ENCODE measurements at regions not wholly inside any gene's neighbourhood (a gene's known extent, or its start where the extent isn't known, plus 50 kb on each side); places are given as distances from the start of the nearest gene placed in this dataset.

GRCh38 chr18:29811519-29811918 is 1231.0 kb downstream of the DSC3 start:
- no peak for TF ChIP-seq EZH2 (IDR thresholded peaks at IDR 0.05; ENCODE audit: borderline replicate concordance)
- TF ChIP-seq, protein P1, sequence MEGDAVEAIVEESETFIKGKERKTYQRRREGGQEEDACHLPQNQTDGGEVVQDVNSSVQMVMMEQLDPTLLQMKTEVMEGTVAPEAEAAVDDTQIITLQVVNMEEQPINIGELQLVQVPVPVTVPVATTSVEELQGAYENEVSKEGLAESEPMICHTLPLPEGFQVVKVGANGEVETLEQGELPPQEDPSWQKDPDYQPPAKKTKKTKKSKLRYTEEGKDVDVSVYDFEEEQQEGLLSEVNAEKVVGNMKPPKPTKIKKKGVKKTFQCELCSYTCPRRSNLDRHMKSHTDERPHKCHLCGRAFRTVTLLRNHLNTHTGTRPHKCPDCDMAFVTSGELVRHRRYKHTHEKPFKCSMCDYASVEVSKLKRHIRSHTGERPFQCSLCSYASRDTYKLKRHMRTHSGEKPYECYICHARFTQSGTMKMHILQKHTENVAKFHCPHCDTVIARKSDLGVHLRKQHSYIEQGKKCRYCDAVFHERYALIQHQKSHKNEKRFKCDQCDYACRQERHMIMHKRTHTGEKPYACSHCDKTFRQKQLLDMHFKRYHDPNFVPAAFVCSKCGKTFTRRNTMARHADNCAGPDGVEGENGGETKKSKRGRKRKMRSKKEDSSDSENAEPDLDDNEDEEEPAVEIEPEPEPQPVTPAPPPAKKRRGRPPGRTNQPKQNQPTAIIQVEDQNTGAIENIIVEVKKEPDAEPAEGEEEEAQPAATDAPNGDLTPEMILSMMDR (IDR thresholded peaks at IDR 0.05; ENCODE audit: poor library complexity), result no peak

Data from hepatocyte (in vitro differentiated cells).